Epithelial cell of proximal tubule (primary cell): ENCODE measurements at regions not wholly inside any gene's neighbourhood (a gene's known extent, or its start where the extent isn't known, plus 50 kb on each side); places are given as distances from the start of the nearest gene placed in this dataset.

ENCODE experiments used
- DNase-seq: peaks from one replicate; pipeline ENCODE4 v3.0.0-alpha.2; 2011; ENCODE audit warnings: low read depth
- H3K4me3 ChIP-seq: 2 replicates; pipeline ENCODE4 v1.5.1; 2011; ENCODE audit warnings: low read depth, mild to moderate bottlenecking, low read length
- TF ChIP-seq, protein P1 (sequence below): conservative IDR thresholded peaks from 2 replicates; pipeline ENCODE4 v1.5.1; 2012; ENCODE audit warnings: low read depth, mild to moderate bottlenecking, low read length

DNA sequence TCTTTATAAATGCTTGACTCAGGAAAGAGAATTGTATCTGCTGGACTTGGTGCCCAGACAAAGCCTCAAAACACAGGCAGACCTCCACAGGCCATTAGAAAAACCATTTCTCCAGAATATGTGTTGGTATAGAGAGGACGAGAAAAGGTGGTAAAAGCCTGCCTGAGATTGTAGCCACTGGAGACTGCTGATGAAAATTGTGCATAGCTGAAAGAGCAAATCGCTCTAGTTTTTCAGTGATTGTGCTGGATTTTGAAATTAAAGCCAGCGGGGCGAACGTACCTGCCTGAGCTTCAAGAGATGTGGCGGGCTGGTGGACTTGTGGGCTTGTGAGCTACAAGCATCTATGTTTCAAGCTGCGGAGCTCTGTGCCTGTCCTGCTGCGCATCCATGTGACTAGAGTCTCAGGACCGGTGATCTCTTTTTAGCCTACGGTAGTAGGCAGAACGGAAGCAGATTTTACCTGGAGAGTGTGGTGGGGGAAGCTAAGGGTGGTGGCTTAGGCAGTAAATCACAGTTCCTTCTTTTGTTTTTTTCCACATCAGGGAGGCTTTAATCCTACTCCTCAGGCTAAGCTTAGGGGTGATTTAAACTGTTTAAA lies 193.6 kb downstream of the SREK1 start:
- TF ChIP-seq, protein P1, sequence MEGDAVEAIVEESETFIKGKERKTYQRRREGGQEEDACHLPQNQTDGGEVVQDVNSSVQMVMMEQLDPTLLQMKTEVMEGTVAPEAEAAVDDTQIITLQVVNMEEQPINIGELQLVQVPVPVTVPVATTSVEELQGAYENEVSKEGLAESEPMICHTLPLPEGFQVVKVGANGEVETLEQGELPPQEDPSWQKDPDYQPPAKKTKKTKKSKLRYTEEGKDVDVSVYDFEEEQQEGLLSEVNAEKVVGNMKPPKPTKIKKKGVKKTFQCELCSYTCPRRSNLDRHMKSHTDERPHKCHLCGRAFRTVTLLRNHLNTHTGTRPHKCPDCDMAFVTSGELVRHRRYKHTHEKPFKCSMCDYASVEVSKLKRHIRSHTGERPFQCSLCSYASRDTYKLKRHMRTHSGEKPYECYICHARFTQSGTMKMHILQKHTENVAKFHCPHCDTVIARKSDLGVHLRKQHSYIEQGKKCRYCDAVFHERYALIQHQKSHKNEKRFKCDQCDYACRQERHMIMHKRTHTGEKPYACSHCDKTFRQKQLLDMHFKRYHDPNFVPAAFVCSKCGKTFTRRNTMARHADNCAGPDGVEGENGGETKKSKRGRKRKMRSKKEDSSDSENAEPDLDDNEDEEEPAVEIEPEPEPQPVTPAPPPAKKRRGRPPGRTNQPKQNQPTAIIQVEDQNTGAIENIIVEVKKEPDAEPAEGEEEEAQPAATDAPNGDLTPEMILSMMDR: no peak
- DNase-seq: no peak
- H3K4me3 ChIP-seq: no peak overlapping the region

DNA sequence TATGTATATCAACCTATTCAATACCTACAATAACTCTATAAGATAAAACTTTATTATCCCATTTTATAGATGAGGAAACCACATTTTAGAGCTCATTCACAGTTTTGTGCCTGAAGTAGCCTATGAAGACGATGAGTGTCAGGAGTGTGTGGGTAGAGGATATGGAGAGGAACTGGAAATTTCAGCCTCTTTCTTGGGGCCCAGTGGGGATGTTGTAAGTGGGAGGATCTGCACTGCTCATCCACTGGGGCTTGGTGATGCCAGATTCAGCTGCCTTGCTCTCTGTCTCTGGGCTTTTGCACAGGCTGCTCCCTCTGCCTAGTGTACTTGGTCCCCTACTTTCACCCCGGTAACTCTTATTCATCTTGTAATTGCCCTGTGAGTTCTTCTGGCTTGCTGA lies 194.7 kb downstream of the SREK1 start:
- DNase-seq: no peak
- TF ChIP-seq, protein P1: no peak
- no peak overlapping the region for H3K4me3 ChIP-seq

DNA sequence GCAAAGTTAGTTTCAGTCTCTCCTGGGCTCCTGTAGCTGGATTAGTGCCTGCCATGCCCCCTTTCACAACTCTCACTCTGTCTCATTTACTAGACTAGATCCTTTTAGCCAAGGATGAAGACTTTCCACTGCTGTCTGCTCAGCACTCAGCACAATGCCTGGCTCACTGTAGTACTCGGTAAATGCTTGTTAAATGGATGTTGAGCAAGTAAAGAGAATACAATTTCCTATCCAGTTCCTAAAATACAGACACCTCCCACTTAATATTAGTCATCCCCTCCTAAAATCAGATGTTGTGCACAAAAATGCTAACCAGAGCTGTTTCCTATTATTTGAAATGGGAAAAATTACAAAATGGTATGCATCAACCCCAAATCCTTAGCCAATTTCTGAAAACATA lies 195.8 kb downstream of the SREK1 start:
- TF ChIP-seq, protein P1: no peak
- no peak for DNase-seq
- H3K4me3 ChIP-seq: no peak overlapping the region

DNA sequence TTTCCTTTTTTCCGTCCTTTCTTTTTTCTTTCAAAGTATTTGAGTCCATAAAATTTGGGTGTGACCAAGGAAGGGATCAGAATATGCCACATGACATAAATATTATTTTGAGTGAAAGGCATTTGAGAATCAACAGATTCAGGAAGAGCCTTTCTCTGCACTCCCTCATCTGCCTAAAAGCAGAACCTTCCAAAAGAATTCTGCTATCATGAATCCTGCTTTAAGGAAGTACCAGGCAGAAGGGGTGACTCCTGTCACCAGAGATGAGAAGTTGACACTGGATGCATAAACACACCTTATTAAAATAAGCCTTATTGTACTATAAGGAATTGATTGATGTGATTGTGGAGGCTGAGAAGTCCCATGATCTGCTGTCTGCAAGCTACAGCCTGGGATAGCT lies 196.7 kb downstream of the SREK1 start:
- H3K4me3 ChIP-seq: no peak overlapping the region
- DNase-seq: no peak
- TF ChIP-seq, protein P1: no peak

DNA sequence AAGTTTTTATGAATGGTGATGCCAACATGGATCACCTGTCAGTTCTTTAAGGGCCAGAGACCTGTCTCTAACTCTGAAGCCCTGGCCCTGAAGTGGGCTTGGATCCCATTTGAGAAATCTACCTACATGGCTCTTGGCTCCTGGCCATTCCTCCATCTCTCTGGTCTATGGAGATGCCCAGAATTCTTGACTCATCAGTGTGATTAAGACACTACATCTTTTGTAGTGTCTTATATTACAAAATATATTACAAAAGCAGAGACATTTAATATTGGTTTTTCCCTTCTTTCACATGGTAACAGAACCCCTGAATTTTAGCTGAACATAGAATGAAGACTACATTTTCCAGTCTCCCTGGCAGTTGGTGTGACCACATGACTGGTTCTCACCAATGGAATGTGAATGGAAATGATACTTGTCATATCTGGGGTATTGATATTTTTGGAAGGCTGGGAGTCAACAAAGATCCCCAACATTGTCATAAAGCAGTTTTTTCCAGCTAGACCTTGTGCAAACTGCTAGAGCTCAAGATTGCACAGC lies 198.3 kb downstream of the SREK1 start:
- TF ChIP-seq, protein P1: no peak
- no peak overlapping the region for H3K4me3 ChIP-seq
- DNase-seq: no peak

DNA sequence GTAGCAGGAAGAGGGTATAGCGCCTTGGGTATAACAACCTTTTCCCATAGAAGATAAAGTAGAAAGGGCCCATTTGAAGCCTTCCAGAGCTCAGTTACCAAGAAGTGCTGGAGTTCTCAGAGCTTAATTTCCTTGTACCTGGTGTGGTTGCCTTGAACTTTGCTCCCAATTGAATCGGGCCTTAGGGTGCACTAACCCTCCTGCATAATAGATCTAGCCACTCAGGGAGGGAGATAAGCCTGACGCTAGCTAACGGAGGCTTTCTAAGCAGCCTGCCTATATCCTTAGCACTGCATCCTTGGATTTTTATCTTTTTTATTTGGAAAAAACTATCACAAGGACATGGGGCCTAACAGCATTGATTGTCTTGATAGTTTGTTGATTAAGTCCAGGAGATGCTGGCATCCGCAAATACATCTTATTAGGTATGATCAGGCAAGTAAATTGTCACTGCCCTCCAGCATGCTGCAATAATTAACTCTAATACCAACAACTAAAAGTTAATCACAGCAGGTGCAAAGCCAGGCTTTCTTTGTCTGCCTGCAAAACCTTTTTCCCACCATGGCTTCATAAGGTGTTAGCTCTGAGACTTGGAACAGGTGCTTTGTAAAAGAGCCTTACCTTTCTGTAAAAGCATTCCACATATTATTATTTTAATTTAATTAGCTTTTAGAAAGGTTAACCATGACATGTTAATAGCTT lies 199.4 kb downstream of the SREK1 start:
- TF ChIP-seq, protein P1: no peak
- no peak for DNase-seq
- H3K4me3 ChIP-seq: no peak overlapping the region
